OCI-LY1 (cell line): ENCODE measurements at regions not wholly inside any gene's neighbourhood (a gene's known extent, or its start where the extent isn't known, plus 50 kb on each side); places are given as distances from the start of the nearest gene placed in this dataset.

Experiments
- CTCF ChIP-seq: fragments of 200-600 bp; sonication (generic), shearing (Covaris generic); IDR thresholded peaks from 2 replicates; pipeline ENCODE4 v1.5.1; 2017; ENCODE audit warnings: mild to moderate bottlenecking, antibody characterized with exemption, low read length, moderate library complexity, mixed read lengths
- EZH2 ChIP-seq: fragments of 200-600 bp; sonication (generic), shearing (Covaris generic); IDR thresholded peaks from 2 replicates; pipeline ENCODE4 v1.8.0; 2017; ENCODE audit warnings: borderline replicate concordance, mixed run types, mild to moderate bottlenecking, antibody characterized with exemption, low read length, moderate library complexity, mixed read lengths

- no peak for TF ChIP-seq CTCF
- no peak for TF ChIP-seq EZH2
These were observed 566.3 kb downstream of the UQCRFS1 start for GRCh38 chr19:28646629-28647028.
